K562 (cell line): ENCODE measurements at regions not wholly inside any gene's neighbourhood (a gene's known extent, or its start where the extent isn't known, plus 50 kb on each side); places are given as distances from the start of the nearest gene placed in this dataset.

ENCODE experiments used
- ATAC-seq: fragments of 200-7000 bp; cut with Tn5 transposase; 3 replicates; pipeline ENCODE4 v1.9.1; 2020; ENCODE audit warnings: moderate library complexity
- BruUV-seq: library from RNA; stranded (reverse); fragments of 400-500 nt; replicated peaks from 2 replicates; lab custom pipeline; 2021; lab: Mats Ljungman, UMichigan
- CTCF ChIA-PET: fragments of 300-600 bp; formaldehyde crosslinking; extraction: SDS; loops from one replicate; lab custom pipeline; 2021; ENCODE audit warnings: low intra/inter-chr PET ratio; lab: Yijun Ruan, JAX
- POLR2A ChIA-PET: fragments of 300-600, 350-650 bp; sonication (Branson Sonifier 250); formaldehyde crosslinking; extraction: SDS; loops from one replicate; lab custom pipeline; 2021; ENCODE audit warnings: antibody characterized with exemption, inconsistent platforms; lab: Yijun Ruan, JAX
- DNase-seq, 4 experiments: peaks; one replicate each; pipeline versions ENCODE4 v3.0.0 to v3.0.0-alpha.2; 2011 to 2018; ENCODE audit warnings: low spot score in 3 of 4, mixed read lengths in 3 of 4; ENCODE audit errors: extremely low read depth in 1 of 4
- FAIRE-seq: peaks from 2 replicates; lab custom pipeline; 2011; peaks lifted over from hg19 to GRCh38; lab: Jason Lieb, UNC
- H2AFZ ChIP-seq: 2 replicates; pipeline ENCODE4 v1.6.0; 2011; ENCODE audit warnings: low read depth, low read length, control low read depth, inconsistent platforms
- H3K27ac ChIP-seq: fragments of 200-600 bp; 3 replicates; pipeline ENCODE4 v1.8.0; 2011; ENCODE audit warnings: low read depth, mild to moderate bottlenecking, control low read depth, inconsistent platforms, low read length, moderate library complexity, mixed read lengths; ENCODE audit errors: extremely low read depth
- H3K27me3 ChIP-seq, 2 experiments: fragments of 300-600 bp in 1 of 2; 2 replicates in 1 of 2; 3 replicates in 1 of 2; pipeline versions ENCODE4 v1.6.0 to v1.8.0; 2011; ENCODE audit warnings: inconsistent platforms in 2 of 2, low read length in 2 of 2, mild to moderate bottlenecking in 1 of 2, mixed read lengths in 1 of 2, moderate library complexity in 1 of 2; ENCODE audit not compliant: control insufficient read depth in 2 of 2, insufficient read depth in 2 of 2
- H3K36me3 ChIP-seq: fragments of 300-600 bp; 3 replicates; pipeline ENCODE4 v1.8.0; 2011; ENCODE audit warnings: mild to moderate bottlenecking, low read length, inconsistent platforms; ENCODE audit not compliant: control insufficient read depth, insufficient read depth
- H3K4me1 ChIP-seq, 2 experiments: fragments of 200-600 bp in 1 of 2; replicated peaks in 1 of 2; 2 replicates in 1 of 2; 3 replicates in 1 of 2; pipeline versions ENCODE4 v1.5.1 to v1.8.0; 2011; ENCODE audit warnings: inconsistent platforms in 2 of 2, low read length in 2 of 2, mild to moderate bottlenecking in 1 of 2, mixed read lengths in 1 of 2, moderate library complexity in 1 of 2; ENCODE audit not compliant: control insufficient read depth in 2 of 2, insufficient read depth in 2 of 2
- H3K4me2 ChIP-seq: 2 replicates; pipeline ENCODE4 v1.6.1; 2011; ENCODE audit warnings: low read length, control low read depth, inconsistent platforms, mixed read lengths; ENCODE audit not compliant: insufficient read depth
- H3K4me3 ChIP-seq: fragments of 200-600 bp; sonication (generic), shearing (Covaris generic); 2 replicates; pipeline ENCODE4 v1.5.1; 2016; ENCODE audit warnings: control low read depth, inconsistent platforms
- H3K79me2 ChIP-seq: fragments of 200-600 bp; 3 replicates; pipeline ENCODE4 v1.8.0; 2011; ENCODE audit warnings: low read length, inconsistent platforms; ENCODE audit not compliant: control insufficient read depth, insufficient read depth
- H3K9ac ChIP-seq, 2 experiments: 2 replicates each; pipeline versions ENCODE4 v1.6.0 to v1.6.1; 2011; ENCODE audit warnings: low read depth in 2 of 2, low read length in 2 of 2, control low read depth in 1 of 2, inconsistent platforms in 1 of 2, mild to moderate bottlenecking in 1 of 2, mixed read lengths in 1 of 2; ENCODE audit not compliant: insufficient read depth in 1 of 2
- H3K9me1 ChIP-seq: one replicate; pipeline ENCODE4 v1.6.0; 2011; ENCODE audit warnings: inconsistent platforms, mild to moderate bottlenecking, low read length, moderate library complexity; ENCODE audit not compliant: control insufficient read depth, insufficient read depth
- H3K9me3 ChIP-seq: replicated peaks from 2 replicates; pipeline ENCODE4 v1.5.1; 2011; ENCODE audit warnings: low read depth, low read length, inconsistent platforms; ENCODE audit not compliant: control insufficient read depth, insufficient read depth
- H4K20me1 ChIP-seq: replicated peaks from 2 replicates; pipeline ENCODE4 v1.6.1; 2011; ENCODE audit warnings: low read length, inconsistent platforms, mixed read lengths; ENCODE audit not compliant: control insufficient read depth, insufficient read depth
- BCL6 ChIP-seq: fragments of 250-450 bp; sonication (Bioruptor Pico); IDR thresholded peaks from 2 replicates; pipeline ENCODE4 v1.4.0; 2020
- C11orf30 ChIP-seq: fragments of 450-650 bp; IDR thresholded peaks from 2 replicates; pipeline ENCODE4 v1.6.1; 2016; ENCODE audit warnings: low read depth, mild to moderate bottlenecking
- CREBBP ChIP-seq: IDR thresholded peaks from one replicate; pipeline ENCODE4 v1.6.1; 2012; ENCODE audit warnings: low read depth, mild to moderate bottlenecking, control low read depth, inconsistent platforms, low read length
- KAT7 ChIP-seq: sonication (generic); formaldehyde crosslinking; IDR thresholded peaks from 2 replicates; pipeline ENCODE4 v1.8.0; 2022; ENCODE audit warnings: missing genetic modification reagents, mild to moderate bottlenecking, borderline replicate concordance
- L3MBTL2 ChIP-seq: fragments of 450-650 bp; IDR thresholded peaks from 2 replicates; pipeline ENCODE4 v1.6.1; 2016; ENCODE audit warnings: mild to moderate bottlenecking, moderate library complexity
- NCOA4 ChIP-seq: fragments of 450-650 bp; IDR thresholded peaks from 2 replicates; pipeline ENCODE4 v1.6.1; 2018; ENCODE audit warnings: mild to moderate bottlenecking; ENCODE audit not compliant: partially characterized antibody
- NFE2L1 ChIP-seq: fragments of 450-650 bp; IDR thresholded peaks from 2 replicates; pipeline ENCODE4 v1.6.1; 2016; ENCODE audit warnings: missing genetic modification characterization, low read depth, mild to moderate bottlenecking, missing compliant biosample characterization, moderate library complexity, borderline replicate concordance
- NONO ChIP-seq, 2 experiments: fragments of 200-400 bp in 1 of 2; fragments of 450-650 bp in 1 of 2; formaldehyde crosslinking in 1 of 2; IDR thresholded peaks; 2 replicates each; pipeline ENCODE4 v1.6.1; 2017; ENCODE audit warnings: low read depth in 2 of 2, mild to moderate bottlenecking in 2 of 2, moderate library complexity in 2 of 2, low read length in 1 of 2
- PATZ1 ChIP-seq: fragments of 250-450 bp; sonication (Bioruptor Pico); IDR thresholded peaks from 2 replicates; pipeline ENCODE4 v1.5.0; 2020; ENCODE audit warnings: mild to moderate bottlenecking, borderline replicate concordance
- PTBP1 ChIP-seq: fragments of 200-400 bp; formaldehyde crosslinking; IDR thresholded peaks from 2 replicates; pipeline ENCODE4 v1.6.1; 2017; ENCODE audit warnings: low read depth, low read length
- STAT6 ChIP-seq: sonication (generic); formaldehyde crosslinking; IDR thresholded peaks from 2 replicates; pipeline ENCODE4 v1.8.1; 2023; ENCODE audit warnings: mild to moderate bottlenecking, missing genetic modification reagents
- TCFL5 ChIP-seq: fragments of 250-450 bp; sonication (Bioruptor Pico); conservative IDR thresholded peaks from 2 replicates; pipeline ENCODE4 v1.6.1; 2021; ENCODE audit warnings: mild to moderate bottlenecking, moderate library complexity, matching md5 sums
- USF2 ChIP-seq: sonication (generic); formaldehyde crosslinking; IDR thresholded peaks from 2 replicates; pipeline ENCODE4 v1.5.0; 2020; ENCODE audit warnings: missing genetic modification reagents
- ZNF23 ChIP-seq: fragments of 250-450 bp; sonication (Bioruptor Pico); IDR thresholded peaks from 2 replicates; pipeline ENCODE4 v1.4.0; 2020; ENCODE audit warnings: mild to moderate bottlenecking
- ZNF696 ChIP-seq: fragments of 250-450 bp; sonication (Bioruptor Pico); conservative IDR thresholded peaks from 2 replicates; pipeline ENCODE4 v1.4.0; 2020; ENCODE audit warnings: mild to moderate bottlenecking, moderate library complexity
- WGBS: fragments of 100-300 bp; shearing (Covaris generic); methylation state at CpG from one replicate; pipeline ENCODE4 v1.1.6; 2016; ENCODE audit warnings: low coverage, mixed read lengths; ENCODE audit not compliant: insufficient coverage; ENCODE audit errors: missing lambda C conversion rate; 5-methylcytosine and 5-hydroxymethylcytosine counted together
- in situ Hi-C: fragments of 300-500 bp; cut with MboI; formaldehyde crosslinking; loops from 4 replicates; pipeline ENCODE4 v1.15.0; 2018; ENCODE audit warnings: inconsistent platforms, mixed read lengths
- intact Hi-C: fragments of 100-400 bp; cut with micrococcal nuclease; formaldehyde crosslinking; loops from 2 replicates; pipeline ENCODE4 v1.14.2; 2022

GRCh38 chr6:51184046-51184445 lies 365.4 kb downstream of the TFAP2B start:
- BruUV-seq: no TSS peak
- no peak for TF ChIP-seq NFE2L1 (tag)
- TF ChIP-seq BCL6: no peak
- TF ChIP-seq STAT6 (CRISPR knock-in tag): no peak
- TF ChIP-seq NONO (IDR thresholded peaks at IDR 0.05; ENCODE audit: low read depth in 2 of 2, low read length in 1 of 2): no peak
- no peak for TF ChIP-seq NCOA4
- no peak for TF ChIP-seq TCFL5 (CRISPR knock-in tag)
- TF ChIP-seq ZNF696 (CRISPR knock-in tag): no peak
- TF ChIP-seq ZNF23 (CRISPR knock-in tag): no peak
- no peak for TF ChIP-seq C11orf30
- TF ChIP-seq CREBBP: no peak
- no peak for TF ChIP-seq KAT7 (CRISPR knock-in tag)
- no peak for TF ChIP-seq USF2 (CRISPR knock-in tag)
- no peak for TF ChIP-seq PATZ1 (CRISPR knock-in tag)
- no peak for TF ChIP-seq PTBP1
- TF ChIP-seq L3MBTL2: no peak
- Histone ChIP-seq H3K27me3 (no peaks in the 10 kb centered on the region), H2AFZ (no peak overlapping the region), H3K9me1 (no peaks in the 10 kb centered on the region), H4K20me1 (no peaks in the 10 kb centered on the region), H3K36me3 (no peaks in the 10 kb centered on the region), H3K4me3 (no peak overlapping the region), H3K27ac (no peak overlapping the region), H3K9me3 (no peaks in the 10 kb centered on the region), H3K79me2 (no peaks in the 10 kb centered on the region), H3K4me2 (no peak overlapping the region), H3K9ac (no peak overlapping the region), H3K4me1 (no peaks in the 10 kb centered on the region)
- ATAC-seq: no peak
- ChIA-PET CTCF (no interaction called here), POLR2A (no interaction called here)
- intact Hi-C loops: no loop called here
- WGBS: 60% methylated on average over 1 of the region's 1 CpG
- FAIRE-seq: no peak
- in situ Hi-C loops: no loop called here
- DNase-seq: no peak
